HG03064 (cell line): ENCODE measurements at regions not wholly inside any gene's neighbourhood (a gene's known extent, or its start where the extent isn't known, plus 50 kb on each side); places are given as distances from the start of the nearest gene placed in this dataset.

Experiments used
- ATAC-seq: cut with Tn5 transposase; IDR thresholded peaks from one replicate; pipeline ENCODE4 v1.9.1; 2021; ENCODE audit warnings: low read depth; ENCODE audit not compliant: unreplicated experiment

DNA sequence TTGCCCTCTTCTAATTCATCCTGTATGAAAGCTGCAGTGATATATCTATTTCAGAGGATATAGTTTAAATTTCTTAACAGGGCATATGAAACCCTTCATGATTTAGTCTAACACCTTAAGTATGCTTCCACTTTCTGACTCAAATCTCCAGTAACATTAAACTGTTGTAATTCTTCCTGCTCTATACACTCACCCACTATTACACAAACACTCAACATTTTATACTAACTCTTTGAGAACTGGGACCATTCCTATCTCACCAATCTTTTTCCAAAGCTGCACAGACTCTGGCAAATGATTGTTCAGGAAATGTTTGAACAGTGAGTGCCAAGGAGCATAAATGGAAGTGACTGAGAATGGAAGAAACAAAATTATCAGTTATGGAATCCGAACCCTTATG lies 560.4 kb upstream of the DPPA4 start:
- no peak for ATAC-seq

DNA sequence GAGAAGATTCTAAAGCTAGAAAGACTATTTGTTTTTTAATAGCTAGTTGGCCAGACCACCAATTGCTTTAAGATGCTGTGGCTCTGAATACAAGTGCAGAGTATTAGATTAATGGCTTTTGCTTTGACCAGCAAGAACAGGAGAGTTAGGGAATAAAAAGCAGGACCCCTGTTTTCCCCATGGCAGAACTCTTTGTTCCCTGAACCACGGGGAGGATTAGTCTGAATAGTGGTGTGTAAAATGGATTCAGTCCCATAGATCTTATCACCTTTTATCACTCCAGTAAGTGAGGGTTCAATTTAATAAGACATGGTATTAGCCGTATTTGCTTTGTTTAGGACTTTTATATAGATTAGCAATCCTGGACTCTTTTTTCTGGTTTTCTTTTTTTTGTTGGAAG lies 562.6 kb upstream of the DPPA4 start:
- ATAC-seq: no peak

DNA sequence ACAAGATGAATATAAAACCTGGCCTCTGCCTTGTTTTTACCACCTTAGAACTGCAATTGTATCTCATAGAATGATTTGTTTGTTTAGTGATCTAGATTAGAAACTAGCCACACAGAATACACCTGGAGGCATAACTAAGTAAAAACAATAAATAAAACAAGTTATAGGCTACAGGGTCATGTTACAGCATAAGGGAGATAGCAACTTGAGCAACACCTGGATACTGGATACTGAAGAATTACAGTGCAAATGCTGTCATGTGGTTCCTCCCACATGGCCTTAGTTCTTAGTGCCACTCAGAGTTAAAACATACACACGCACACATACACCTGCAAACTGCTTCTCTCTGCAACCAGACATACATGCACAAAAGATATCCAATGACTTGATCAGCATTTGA lies 563.4 kb upstream of the DPPA4 start:
- ATAC-seq: no peak

DNA sequence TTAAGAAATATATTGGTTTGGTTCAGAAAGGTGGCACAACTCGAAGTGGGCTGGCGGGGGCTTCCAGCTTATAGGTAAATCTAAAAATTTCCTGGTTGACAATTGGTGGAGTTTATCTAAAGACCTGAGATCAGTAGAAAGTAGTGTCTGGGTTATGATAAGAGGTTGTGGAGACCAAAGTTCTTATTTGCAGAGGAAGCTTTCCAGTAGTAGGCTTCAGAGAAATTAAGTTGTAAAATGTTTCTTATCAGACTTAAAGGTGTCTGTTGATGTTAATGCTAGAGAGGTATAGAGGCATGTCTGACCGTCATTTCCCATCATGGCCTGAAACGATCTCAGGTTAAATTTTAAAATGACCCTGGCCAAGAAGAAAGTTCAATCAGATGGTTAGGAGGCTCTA lies 565.2 kb upstream of the DPPA4 start:
- no peak for ATAC-seq

DNA sequence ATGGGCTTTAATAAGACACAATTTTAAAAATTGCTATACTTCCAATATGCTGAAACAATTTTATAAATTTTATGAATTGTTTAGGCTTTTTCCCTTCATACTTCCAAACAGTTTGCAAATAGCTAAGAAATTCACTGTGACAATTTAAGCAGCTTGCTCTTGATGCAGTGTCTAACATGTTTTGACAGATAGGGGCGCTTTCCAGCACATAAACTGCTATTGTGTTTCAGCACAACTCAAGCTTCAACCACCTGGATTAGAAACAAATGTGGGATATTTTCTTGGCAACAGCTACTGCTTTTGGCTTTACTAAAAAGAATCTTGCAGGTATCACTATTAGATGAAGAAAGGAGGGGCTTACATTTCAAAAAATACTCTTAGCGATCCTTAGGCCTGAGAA lies 565.8 kb upstream of the DPPA4 start:
- ATAC-seq: no peak

DNA sequence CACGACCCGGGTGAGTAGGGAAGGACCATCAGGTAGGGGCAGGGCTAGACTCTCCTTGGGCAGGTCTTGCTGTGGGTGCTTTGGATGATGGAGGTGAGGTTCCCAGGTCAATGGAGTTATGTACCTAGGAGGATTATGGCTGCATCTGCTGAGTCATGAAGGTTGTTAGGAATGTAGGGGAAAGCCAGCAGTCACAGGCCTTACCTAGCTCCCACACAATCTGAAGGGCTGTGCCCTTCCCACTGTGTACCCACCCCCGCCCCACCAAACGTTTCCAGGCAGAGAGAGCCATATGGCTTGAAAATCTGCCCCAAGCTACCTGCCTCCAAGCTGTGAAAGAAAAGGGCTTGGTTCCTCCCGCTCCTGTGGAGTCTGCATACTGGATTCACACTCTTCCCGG lies 573.4 kb upstream of the DPPA4 start:
- ATAC-seq: no peak

DNA sequence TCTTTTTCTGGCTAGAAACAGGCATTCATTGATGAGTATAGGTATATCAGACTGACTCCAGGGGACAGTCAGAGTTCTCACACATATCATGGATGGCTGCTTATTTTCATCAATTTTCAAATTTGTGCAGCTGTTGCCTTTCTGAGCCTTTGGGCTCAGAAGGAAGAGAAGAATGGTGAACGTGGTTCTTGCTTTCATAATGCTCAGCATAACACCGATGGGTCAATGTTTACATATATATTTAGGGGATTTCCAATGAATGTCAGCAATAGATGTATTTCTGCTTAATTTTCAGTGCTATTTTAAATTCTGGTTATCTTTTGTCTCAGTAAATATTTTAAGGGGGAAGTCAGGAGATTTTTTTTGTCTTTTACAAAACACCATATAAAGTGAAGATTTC lies 581.4 kb upstream of the DPPA4 start:
- ATAC-seq: no peak

DNA sequence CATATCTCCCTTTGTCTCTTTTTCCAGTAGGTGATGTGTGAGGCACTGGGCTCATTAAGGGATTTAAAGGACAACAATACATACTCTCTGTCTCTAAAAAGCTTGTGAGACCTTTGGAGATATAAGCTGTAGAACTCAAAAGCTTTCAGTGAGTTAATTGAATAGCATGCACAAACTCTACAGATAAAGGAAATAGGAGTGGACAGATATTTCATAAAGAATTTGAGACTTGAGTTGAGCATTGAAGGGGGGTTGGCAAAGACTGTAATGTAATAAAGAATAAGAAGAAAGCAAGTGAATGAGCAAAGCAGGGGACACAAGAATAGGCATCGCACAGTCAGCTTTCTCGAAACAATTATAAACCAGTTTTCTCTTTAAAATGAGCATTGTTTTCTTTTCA lies 583.4 kb upstream of the DPPA4 start:
- ATAC-seq: no peak

DNA sequence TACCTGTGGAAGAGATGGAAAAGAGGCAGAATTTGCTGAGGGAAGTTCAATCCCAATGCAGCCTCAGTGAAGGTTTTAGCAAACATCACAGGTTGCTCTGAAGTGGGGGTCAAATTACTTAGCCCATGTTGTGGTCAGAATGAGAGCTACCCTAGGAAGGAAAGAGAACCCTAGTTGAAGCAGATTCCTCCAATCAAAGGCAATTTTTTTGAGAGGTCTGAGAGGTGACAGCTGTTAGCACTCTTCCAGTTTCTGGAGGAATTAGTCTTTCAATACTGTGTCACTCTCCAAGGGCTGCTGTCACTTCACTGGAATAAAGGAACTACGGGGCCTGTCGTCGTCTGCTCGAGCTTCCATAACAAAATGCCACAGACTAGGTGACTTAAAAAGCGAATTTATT lies 584.2 kb upstream of the DPPA4 start:
- ATAC-seq: no peak

DNA sequence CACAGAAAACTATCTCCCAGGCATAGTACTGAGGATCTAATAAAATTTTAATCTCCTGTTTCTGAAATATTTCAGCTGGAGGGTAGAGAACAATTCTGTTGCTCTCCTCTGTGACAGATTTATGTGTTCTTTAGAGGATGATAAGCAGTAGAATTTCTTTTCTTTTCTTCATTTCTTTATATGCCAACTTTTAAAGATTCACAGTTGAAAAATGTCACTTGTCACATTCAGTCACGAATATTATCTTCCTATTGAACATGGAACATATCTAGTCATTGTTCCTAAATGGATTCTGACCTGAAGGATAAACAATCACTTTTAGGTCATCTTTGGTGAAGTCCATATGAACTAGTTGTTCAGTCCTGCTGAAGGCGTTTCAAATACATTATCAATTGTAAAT lies 585.5 kb upstream of the DPPA4 start:
- ATAC-seq: no peak

DNA sequence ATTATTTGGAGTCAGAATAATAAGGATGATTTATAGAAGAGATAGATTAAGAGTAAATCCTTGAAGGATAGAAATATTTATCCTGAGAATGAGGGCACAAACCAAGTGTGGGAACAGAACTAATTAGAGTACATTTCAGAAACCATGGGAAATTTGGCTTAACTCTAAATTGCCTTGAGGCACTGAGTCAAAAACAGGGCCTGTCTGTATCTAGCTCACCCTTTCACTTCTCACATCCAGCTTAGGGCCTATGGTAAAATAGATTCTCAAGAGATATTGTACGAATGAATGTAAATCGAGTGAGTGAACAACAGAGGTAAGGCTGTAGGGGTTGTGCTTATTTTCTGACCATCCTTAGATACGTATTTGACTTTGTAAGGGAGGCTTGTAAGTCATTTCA lies 586.1 kb upstream of the DPPA4 start:
- no peak for ATAC-seq

DNA sequence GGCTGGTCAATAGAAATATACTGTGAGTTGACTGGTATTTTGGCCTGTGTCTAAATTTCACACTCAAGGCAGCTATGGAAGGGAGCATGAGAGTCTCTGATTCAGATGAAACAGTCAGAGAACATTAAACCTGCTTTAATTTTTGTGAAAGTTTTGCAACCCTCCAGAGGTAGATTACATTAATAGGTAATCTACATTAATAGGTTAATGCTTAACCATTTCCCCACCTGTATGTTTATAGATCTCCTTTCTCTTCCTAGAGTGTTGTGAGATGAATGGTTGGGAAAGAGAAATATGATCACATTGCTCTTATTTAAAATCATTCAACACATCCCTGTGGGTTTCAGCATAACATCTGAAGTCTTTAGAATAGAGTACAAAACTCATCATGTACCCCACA lies 586.9 kb upstream of the DPPA4 start:
- ATAC-seq: no peak

DNA sequence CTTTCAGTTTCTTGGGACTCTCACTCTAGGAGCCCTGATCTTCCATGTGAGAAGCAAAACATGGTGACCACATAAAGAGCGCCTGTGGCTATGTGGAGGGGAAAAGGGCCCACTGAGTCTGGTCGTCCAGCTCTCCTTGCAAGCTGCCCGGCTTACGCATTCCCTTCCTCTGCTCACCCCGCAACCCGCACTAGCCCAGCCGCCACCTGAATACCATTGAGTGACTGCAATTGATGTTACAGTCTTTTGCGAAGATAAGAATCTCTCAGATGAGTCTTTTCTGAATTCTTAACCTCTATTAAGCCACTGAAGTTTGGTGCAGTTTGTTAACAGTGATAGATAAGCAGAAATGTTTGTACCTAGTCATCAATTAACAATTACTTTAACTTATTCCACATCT lies 589.0 kb upstream of the DPPA4 start:
- ATAC-seq: no peak

DNA sequence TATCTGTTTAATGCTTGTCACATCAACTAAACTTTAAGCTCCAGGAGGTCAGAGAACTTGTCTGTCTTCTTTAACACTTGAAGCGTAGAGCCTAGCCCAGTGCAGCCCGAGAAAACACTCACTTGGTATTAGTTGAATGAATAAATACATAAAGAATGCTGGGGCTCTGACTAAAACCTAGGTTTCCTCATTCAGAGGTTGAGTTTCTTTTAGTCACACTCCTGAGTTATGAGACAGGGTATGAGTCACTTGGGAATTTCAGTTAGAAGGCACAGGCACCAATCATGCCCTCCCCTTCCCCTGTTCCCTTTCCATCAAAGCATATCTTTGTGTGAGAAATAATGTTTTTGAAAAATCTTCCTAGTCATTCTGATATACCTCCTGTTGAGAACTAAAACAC lies 589.8 kb upstream of the DPPA4 start:
- no peak for ATAC-seq

DNA sequence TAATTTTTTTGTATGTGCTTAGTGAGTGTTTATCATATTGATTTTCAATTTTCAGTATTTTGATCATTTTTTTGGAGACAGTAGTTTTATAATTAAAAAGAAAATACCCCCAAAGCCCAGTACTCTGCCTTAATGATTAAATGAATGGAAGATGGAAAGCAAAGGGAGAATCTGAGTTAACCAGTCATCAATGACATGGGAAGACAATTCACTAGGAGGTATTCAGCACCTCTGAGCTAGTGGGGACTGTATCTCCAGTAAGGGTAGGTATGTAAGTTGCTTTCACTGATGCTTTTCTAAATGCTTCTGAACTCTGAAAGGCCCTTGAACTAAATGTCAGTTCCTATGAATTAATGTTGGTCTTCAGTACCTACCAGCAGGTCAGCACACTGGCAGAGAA lies 590.4 kb upstream of the DPPA4 start:
- no peak for ATAC-seq

DNA sequence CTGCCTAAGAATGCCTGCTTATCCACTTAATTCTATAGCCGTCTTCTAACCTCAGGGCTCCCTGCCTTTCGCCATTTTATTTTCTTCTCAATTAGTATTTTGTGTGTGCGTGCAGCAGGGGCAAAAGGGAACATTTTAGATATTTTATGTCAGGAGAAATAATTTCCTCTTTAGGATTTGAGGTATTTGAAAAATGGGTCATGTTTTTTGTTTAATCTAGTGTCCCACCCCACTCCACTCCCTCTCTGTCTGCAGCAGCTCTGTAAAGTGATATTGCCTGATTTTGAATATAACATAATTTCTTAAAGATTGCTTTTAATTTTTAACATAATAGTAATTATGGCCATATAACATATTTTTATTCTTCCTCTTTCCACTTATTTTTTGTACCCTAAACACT lies 593.2 kb upstream of the DPPA4 start:
- no peak for ATAC-seq

DNA sequence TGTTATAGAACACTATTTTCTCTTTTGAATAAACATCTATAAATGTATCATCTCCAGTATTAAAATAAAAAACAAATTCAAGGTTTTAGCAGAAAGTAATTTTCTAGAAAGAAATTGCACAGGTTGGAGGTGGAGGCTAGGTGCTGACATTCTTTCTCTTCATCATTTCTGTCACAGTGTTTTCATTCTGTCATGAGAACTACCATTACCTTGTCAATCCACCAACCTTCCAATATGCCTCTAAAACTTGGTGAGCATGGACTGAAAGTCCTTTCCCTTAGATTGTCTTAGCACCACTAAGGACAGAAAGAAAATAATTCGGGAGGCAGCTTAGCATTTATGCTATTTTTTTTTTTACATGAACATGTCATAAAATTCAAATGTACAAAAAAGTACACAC lies 596.2 kb upstream of the DPPA4 start:
- no peak for ATAC-seq

DNA sequence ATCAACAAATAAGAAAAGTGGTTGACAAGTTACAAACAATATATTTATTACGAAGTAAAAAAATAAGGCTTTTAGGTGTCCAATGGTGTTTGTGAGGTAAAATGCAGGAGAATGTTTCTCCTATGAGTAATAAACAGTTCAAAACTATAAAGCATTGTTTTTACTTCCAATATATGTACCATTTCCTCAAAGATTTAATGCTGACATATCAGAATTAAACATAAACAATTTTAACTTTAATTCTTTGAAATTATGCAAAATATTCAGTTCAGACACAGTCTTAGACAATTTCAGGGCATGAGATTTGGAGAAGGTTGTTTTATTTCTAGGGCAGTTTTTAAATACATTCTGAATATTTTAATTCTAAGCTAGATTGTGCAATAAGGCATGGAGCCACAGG lies 602.5 kb upstream of the DPPA4 start:
- no peak for ATAC-seq

DNA sequence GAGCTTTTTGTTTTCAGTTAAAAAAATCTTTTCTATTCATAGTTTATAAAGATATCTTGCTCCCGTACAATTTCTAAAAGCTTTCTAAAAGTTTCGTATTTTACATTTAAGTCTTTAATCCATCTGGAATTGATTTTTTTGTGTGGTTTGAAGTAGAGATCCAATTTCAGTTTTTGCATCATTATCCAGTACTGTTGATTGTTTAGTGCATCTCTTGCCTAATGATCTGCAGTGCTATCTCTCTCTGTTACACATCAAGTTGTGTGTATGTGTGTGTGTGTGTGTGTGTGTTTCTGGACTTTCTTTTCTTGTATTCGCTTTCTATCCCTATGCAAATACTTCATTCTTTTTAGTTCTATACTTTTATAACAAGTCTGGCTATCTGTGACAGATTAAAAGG lies 605.8 kb upstream of the DPPA4 start:
- ATAC-seq: no peak

DNA sequence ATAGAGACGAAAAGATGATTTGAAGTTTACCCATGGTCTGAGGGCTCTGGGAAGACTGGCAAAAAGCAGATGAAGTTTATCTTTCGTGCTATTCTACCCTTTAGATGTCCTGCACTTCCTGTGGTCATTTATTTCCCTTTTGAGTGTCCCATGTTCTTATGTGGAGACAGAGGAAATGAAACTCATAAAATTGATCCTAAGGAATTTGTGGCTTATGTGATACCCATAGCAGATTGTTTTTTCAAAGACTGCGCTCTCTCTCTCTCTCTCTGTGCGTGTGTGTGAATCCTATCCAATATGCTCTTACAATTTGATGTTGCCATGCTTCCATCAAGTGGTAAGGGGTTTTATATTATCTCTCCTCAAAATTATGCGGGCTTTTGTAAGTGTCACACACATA lies 607.5 kb upstream of the DPPA4 start:
- no peak for ATAC-seq

DNA sequence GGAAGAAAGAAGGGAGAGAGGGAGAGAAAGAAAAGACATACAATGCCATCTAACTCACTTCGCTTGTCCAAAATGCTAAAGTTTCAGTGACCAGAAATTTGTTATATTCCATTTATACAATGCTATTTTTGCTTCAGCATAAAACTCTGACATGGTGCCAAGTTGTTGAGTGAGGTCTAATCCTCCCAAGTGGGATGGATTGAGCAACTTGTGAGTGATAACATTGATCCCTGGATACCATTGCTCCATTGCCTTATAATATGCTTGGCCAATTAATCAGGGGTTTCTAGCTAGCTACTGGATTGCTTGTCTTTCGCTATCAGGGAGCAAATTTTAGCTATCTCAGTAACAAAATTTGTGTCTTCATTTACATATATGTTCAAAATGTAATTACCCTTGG lies 615.6 kb upstream of the DPPA4 start:
- no peak for ATAC-seq

DNA sequence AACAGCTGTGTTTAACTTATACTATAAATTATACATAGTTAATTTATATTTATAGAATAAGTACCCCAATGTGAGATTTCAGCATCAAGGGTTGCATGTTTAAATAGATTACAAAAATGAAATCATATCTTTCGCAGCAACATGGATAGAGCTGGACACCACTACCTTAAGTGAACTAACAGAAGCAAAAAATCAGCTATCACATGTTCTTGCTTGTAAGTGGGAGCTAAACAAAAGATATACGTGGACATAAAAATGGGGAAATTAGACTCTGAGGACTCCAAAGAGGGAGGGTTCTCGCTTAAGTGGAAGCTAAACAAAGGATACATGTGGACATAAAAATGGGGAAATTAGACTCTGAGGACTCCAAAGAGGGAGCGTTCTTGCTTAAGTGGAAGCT lies 626.5 kb upstream of the DPPA4 start:
- ATAC-seq: no peak

DNA sequence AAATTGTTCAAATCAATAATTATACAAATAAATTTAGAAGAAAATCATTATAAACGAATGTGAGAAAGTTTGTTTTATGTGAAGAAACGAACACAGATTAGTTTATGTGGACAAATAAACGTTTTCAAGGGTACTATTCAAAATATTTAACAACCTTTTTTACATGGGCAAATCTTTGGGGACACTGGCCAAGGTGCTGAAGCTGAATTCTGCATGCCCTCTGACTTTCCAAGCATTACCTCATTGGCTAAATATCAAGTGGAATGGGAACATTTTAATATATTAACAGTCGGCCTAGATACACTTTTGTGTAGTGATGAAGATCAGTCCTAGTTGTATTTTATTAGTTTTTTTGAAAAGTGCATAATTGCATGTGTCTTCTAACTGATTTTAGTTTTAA lies 636.4 kb upstream of the DPPA4 start:
- no peak for ATAC-seq

DNA sequence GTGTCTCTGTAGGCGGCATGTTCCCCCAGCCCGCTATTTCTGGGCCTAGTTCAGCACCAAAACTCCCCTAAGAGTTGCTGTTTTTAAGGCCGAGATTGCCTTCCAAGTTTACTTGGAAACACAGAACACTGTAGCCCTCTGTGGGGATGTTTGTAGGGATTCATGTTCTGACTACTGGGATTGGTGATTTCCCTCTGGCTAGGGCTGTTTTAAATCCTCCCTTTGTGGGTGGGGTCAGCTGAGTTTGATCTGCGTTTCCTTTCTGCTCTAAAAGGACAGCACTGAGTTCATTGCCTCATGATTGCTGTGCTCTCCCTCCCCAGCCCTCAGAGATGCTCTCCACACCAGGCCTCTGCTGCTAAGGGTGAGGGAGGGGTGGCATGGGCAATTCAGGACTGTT lies 640.6 kb upstream of the DPPA4 start:
- ATAC-seq: no peak
